ENCODE measurements at regions not wholly inside any gene's neighbourhood (a gene's known extent, or its start where the extent isn't known, plus 50 kb on each side); places are given as distances from the start of the nearest gene placed in this dataset.

DNA sequence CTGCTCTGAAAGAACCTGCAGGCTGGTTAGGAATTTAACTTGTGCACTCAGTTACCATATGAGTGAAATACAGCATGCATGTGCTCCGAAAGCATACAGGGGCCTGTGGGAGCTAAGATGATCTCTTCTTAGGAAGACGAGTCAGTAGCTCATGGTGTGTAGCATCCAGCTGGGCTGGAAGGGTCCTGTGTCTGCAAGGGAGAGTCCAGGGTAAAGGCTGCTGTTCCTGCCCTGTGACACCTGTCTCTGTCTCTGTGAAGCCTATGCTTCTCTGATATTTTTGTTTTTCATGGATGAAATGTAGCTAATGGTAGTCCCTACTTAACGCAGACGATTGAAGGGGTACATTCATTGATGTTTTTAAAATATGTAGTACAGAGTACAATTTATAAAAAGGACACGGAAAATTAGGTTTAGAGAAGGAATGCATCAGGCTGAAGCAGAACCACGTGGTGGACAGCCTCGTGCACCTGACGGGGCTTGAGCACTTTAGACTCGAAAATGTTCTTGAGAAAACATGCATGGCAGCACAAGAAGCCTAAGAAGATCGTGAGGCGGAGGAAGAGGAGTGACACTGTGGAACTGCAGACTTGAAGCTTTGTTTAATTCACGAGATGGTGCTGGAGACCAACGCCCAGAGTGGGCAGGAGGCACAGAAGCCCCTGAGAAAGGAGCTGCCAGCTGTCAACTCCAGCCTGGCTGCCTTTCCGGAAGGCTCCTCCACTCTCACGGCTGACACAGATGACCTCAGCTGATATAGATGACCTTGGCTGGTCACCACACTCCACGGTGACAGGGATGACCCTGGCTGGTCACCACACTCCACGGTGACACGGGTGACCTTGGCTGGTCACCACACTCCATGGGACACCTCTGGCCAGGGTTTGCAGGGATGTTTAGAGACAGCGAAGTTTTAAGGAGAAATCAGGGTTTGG lies 110.6 kb downstream of the TMEM18 start:
- H3K36me3 ChIP-seq (ENCODE audit: insufficient read depth) = no peaks in the 10 kb centered on the region
- H3K4me2 ChIP-seq = no peak overlapping the region
- H4K20me1 ChIP-seq (ENCODE audit: insufficient read depth) = no peaks in the 10 kb centered on the region
- H3K4me1 ChIP-seq (ENCODE audit: low read depth, poor library complexity, severe bottlenecking) = no peaks in the 10 kb centered on the region
- no peak overlapping the region for H3K27ac ChIP-seq
- no peak overlapping the region for H3K4me3 ChIP-seq (IDR thresholded peaks at IDR 0.05; ENCODE audit: insufficient read depth, low read depth, low read length)
- no peaks in the 10 kb centered on the region for H3K79me2 ChIP-seq (ENCODE audit: insufficient read depth, low read depth)
- H2AFZ ChIP-seq (ENCODE audit: low read depth) = no peak overlapping the region
- no peaks in the 10 kb centered on the region for H3K27me3 ChIP-seq (ENCODE audit: insufficient read depth, low read depth)
- no peak overlapping the region for H3K9ac ChIP-seq
- TF ChIP-seq, protein P1, sequence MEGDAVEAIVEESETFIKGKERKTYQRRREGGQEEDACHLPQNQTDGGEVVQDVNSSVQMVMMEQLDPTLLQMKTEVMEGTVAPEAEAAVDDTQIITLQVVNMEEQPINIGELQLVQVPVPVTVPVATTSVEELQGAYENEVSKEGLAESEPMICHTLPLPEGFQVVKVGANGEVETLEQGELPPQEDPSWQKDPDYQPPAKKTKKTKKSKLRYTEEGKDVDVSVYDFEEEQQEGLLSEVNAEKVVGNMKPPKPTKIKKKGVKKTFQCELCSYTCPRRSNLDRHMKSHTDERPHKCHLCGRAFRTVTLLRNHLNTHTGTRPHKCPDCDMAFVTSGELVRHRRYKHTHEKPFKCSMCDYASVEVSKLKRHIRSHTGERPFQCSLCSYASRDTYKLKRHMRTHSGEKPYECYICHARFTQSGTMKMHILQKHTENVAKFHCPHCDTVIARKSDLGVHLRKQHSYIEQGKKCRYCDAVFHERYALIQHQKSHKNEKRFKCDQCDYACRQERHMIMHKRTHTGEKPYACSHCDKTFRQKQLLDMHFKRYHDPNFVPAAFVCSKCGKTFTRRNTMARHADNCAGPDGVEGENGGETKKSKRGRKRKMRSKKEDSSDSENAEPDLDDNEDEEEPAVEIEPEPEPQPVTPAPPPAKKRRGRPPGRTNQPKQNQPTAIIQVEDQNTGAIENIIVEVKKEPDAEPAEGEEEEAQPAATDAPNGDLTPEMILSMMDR (conservative IDR thresholded peaks at IDR 0.05; ENCODE audit: low read depth, low read length) = no peak

DNA sequence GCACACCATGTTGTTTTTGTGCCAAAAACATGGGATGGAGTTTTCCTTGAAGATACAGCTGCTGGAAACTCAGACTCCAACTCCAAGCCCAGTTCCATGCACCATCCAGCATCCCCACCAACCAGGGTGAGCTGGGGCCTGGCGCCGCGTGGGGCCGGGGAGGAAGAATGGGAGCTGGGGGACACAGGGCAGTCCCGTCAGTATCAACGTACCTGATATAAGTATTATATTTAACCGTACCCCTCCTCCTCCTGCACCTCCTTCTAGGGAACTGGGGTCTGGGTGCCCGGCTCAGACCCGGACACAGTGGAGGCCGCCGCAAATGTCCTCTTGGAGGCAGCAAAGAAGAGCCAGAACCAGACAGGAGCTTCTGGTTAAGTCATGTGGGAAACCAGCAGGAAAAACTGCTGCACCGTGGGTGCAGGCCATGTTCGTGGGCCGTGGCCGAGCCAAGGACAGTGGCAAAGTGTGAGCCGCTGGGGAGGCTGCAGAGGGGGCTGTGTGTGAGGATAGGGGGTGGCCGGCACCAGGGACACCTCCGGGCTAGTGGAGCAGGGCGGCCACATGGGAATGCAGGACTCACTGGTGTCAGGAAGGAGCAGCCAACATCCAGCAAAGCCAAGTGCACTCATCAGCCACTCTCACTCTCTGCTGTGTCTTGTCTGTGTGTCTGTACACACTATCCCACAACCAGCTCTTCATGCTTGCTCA lies 112.6 kb downstream of the TMEM18 start:
- no peaks in the 10 kb centered on the region for H3K36me3 ChIP-seq (ENCODE audit: insufficient read depth)

DNA sequence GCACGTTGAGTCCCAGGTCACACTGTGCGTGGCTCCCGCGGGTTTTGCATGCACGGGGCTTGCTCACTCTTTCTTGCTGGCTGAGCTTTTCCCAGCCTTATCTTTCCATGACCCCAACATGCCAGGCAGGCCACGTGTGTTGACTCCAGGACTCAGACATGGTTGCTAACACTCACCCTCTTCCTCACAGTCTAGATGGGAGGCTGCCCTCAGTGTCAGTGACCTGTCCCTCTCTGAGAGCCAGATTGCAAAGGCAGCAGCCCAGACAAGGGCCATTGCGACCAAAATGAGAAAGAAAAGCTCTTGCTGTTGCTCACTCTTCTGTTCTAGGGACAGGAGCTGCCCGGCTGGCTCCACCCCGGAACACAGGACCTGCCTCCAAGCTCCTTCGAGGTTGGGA lies 113.7 kb downstream of the TMEM18 start:
- Histone ChIP-seq H3K36me3 (ENCODE audit: insufficient read depth) (no peaks in the 10 kb centered on the region), H3K4me2 (no peak overlapping the region), H3K27ac (no peak overlapping the region), H3K79me2 (ENCODE audit: insufficient read depth, low read depth) (no peaks in the 10 kb centered on the region), H3K9ac (no peak overlapping the region), H4K20me1 (ENCODE audit: insufficient read depth) (no peaks in the 10 kb centered on the region), H3K27me3 (ENCODE audit: insufficient read depth, low read depth) (no peaks in the 10 kb centered on the region), H2AFZ (ENCODE audit: low read depth) (no peak overlapping the region), H3K4me3 (IDR thresholded peaks at IDR 0.05; ENCODE audit: insufficient read depth, low read depth, low read length) (no peak overlapping the region), H3K4me1 (ENCODE audit: low read depth, poor library complexity, severe bottlenecking) (no peaks in the 10 kb centered on the region)
- TF ChIP-seq, protein P1 (conservative IDR thresholded peaks at IDR 0.05; ENCODE audit: low read depth, low read length) = no peak

More for the DNA sequence above, 112.6 kb downstream of the TMEM18 start:
- TF ChIP-seq, protein P1 (conservative IDR thresholded peaks at IDR 0.05; ENCODE audit: low read depth, low read length) = no peak
- no peak overlapping the region for H3K9ac ChIP-seq
- no peaks in the 10 kb centered on the region for H3K27me3 ChIP-seq (ENCODE audit: insufficient read depth, low read depth)
- no peaks in the 10 kb centered on the region for H3K4me1 ChIP-seq (ENCODE audit: low read depth, poor library complexity, severe bottlenecking)
- H2AFZ ChIP-seq (ENCODE audit: low read depth) = no peak overlapping the region
- H3K27ac ChIP-seq = no peak overlapping the region
- H3K4me3 ChIP-seq (IDR thresholded peaks at IDR 0.05; ENCODE audit: insufficient read depth, low read depth, low read length) = no peak overlapping the region
- no peak overlapping the region for H3K4me2 ChIP-seq
- H4K20me1 ChIP-seq (ENCODE audit: insufficient read depth) = no peaks in the 10 kb centered on the region
- H3K79me2 ChIP-seq (ENCODE audit: insufficient read depth, low read depth) = no peaks in the 10 kb centered on the region

DNA sequence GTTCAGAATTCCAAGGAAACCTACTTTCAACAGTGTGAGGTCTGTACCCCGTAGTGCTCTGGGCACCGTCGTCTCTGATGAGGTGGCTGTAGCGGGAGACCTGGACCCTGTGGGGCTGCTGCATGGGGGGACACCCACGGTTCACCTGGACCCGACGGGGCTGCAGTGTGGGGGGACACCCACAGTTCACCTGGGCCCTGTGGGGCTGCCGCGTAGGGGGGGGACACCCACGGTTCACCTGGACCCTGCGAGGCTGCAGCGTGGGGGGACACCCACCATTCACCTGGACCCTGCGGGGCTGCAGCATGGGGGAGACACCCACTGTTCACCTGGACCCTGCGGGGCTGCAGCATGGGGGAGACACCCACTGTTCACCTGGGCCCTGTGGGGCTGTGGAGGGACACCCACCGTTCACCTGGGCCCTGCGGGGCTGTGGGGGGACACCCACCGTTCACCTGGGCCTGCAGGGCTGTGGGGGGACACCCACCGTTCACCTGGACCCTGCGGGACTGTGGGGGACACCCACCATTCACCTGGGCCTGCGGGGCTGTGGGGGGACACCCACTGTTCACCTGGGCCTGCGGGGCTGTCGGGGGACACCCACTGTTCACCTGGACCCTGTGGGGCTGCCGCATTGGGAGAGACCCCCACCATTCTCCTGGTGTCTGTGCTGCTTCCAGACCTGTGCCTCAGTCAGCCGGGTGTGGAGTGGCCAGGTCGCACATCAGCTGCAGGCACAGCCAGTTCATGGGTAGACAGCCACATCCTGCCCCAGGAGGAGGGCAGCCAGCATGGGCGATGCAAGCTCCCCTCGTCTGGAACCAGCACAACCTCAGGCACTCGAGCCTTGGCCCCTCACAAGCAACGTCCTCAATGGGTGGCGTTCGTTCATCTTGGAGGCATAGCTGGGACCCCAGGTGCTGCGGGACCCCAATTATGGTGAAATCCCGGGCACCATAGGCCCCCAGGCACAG lies 114.5 kb downstream of the TMEM18 start:
- Histone ChIP-seq H3K9ac (no peak overlapping the region), H3K4me1 (ENCODE audit: low read depth, poor library complexity, severe bottlenecking) (no peaks in the 10 kb centered on the region), H2AFZ (ENCODE audit: low read depth) (no peak overlapping the region), H3K4me3 (IDR thresholded peaks at IDR 0.05; ENCODE audit: insufficient read depth, low read depth, low read length) (no peak overlapping the region), H3K4me2 (no peak overlapping the region), H3K79me2 (ENCODE audit: insufficient read depth, low read depth) (no peaks in the 10 kb centered on the region), H3K36me3 (ENCODE audit: insufficient read depth) (no peaks in the 10 kb centered on the region), H4K20me1 (ENCODE audit: insufficient read depth) (no peaks in the 10 kb centered on the region), H3K27me3 (ENCODE audit: insufficient read depth, low read depth) (no peaks in the 10 kb centered on the region), H3K27ac (no peak overlapping the region)
- TF ChIP-seq, protein P1 (conservative IDR thresholded peaks at IDR 0.05; ENCODE audit: low read depth, low read length) = no peak
